K562 (cell line): ENCODE measurements at regions not wholly inside any gene's neighbourhood (a gene's known extent, or its start where the extent isn't known, plus 50 kb on each side); places are given as distances from the start of the nearest gene placed in this dataset.

ENCODE experiments used
- ATAC-seq: fragments of 200-7000 bp; cut with Tn5 transposase; 3 replicates; pipeline ENCODE4 v1.9.1; 2020; ENCODE audit warnings: moderate library complexity
- BruUV-seq: library from RNA; stranded (reverse); fragments of 400-500 nt; replicated peaks from 2 replicates; lab custom pipeline; 2021; lab: Mats Ljungman, UMichigan
- CTCF ChIA-PET: fragments of 300-600 bp; formaldehyde crosslinking; extraction: SDS; loops from one replicate; lab custom pipeline; 2021; ENCODE audit warnings: low intra/inter-chr PET ratio; lab: Yijun Ruan, JAX
- POLR2A ChIA-PET: fragments of 300-600, 350-650 bp; sonication (Branson Sonifier 250); formaldehyde crosslinking; extraction: SDS; loops from one replicate; lab custom pipeline; 2021; ENCODE audit warnings: antibody characterized with exemption, inconsistent platforms; lab: Yijun Ruan, JAX
- DNase-seq, 4 experiments: peaks; one replicate each; pipeline versions ENCODE4 v3.0.0 to v3.0.0-alpha.2; 2011 to 2018; ENCODE audit warnings: low spot score in 3 of 4, mixed read lengths in 3 of 4; ENCODE audit errors: extremely low read depth in 1 of 4
- FAIRE-seq: peaks from 2 replicates; lab custom pipeline; 2011; peaks lifted over from hg19 to GRCh38; lab: Jason Lieb, UNC
- H2AFZ ChIP-seq: 2 replicates; pipeline ENCODE4 v1.6.0; 2011; ENCODE audit warnings: low read depth, low read length, control low read depth, inconsistent platforms
- H3K27ac ChIP-seq: fragments of 200-600 bp; 3 replicates; pipeline ENCODE4 v1.8.0; 2011; ENCODE audit warnings: low read depth, mild to moderate bottlenecking, control low read depth, inconsistent platforms, low read length, moderate library complexity, mixed read lengths; ENCODE audit errors: extremely low read depth
- H3K27me3 ChIP-seq, 2 experiments: fragments of 300-600 bp in 1 of 2; 2 replicates in 1 of 2; 3 replicates in 1 of 2; pipeline versions ENCODE4 v1.6.0 to v1.8.0; 2011; ENCODE audit warnings: inconsistent platforms in 2 of 2, low read length in 2 of 2, mild to moderate bottlenecking in 1 of 2, mixed read lengths in 1 of 2, moderate library complexity in 1 of 2; ENCODE audit not compliant: control insufficient read depth in 2 of 2, insufficient read depth in 2 of 2
- H3K36me3 ChIP-seq: fragments of 300-600 bp; 3 replicates; pipeline ENCODE4 v1.8.0; 2011; ENCODE audit warnings: mild to moderate bottlenecking, low read length, inconsistent platforms; ENCODE audit not compliant: control insufficient read depth, insufficient read depth
- H3K4me1 ChIP-seq, 2 experiments: fragments of 200-600 bp in 1 of 2; replicated peaks in 1 of 2; 2 replicates in 1 of 2; 3 replicates in 1 of 2; pipeline versions ENCODE4 v1.5.1 to v1.8.0; 2011; ENCODE audit warnings: inconsistent platforms in 2 of 2, low read length in 2 of 2, mild to moderate bottlenecking in 1 of 2, mixed read lengths in 1 of 2, moderate library complexity in 1 of 2; ENCODE audit not compliant: control insufficient read depth in 2 of 2, insufficient read depth in 2 of 2
- H3K4me2 ChIP-seq: 2 replicates; pipeline ENCODE4 v1.6.1; 2011; ENCODE audit warnings: low read length, control low read depth, inconsistent platforms, mixed read lengths; ENCODE audit not compliant: insufficient read depth
- H3K4me3 ChIP-seq: fragments of 200-600 bp; sonication (generic), shearing (Covaris generic); 2 replicates; pipeline ENCODE4 v1.5.1; 2016; ENCODE audit warnings: control low read depth, inconsistent platforms
- H3K79me2 ChIP-seq: fragments of 200-600 bp; 3 replicates; pipeline ENCODE4 v1.8.0; 2011; ENCODE audit warnings: low read length, inconsistent platforms; ENCODE audit not compliant: control insufficient read depth, insufficient read depth
- H3K9ac ChIP-seq, 2 experiments: 2 replicates each; pipeline versions ENCODE4 v1.6.0 to v1.6.1; 2011; ENCODE audit warnings: low read depth in 2 of 2, low read length in 2 of 2, control low read depth in 1 of 2, inconsistent platforms in 1 of 2, mild to moderate bottlenecking in 1 of 2, mixed read lengths in 1 of 2; ENCODE audit not compliant: insufficient read depth in 1 of 2
- H3K9me1 ChIP-seq: one replicate; pipeline ENCODE4 v1.6.0; 2011; ENCODE audit warnings: inconsistent platforms, mild to moderate bottlenecking, low read length, moderate library complexity; ENCODE audit not compliant: control insufficient read depth, insufficient read depth
- H3K9me3 ChIP-seq: replicated peaks from 2 replicates; pipeline ENCODE4 v1.5.1; 2011; ENCODE audit warnings: low read depth, low read length, inconsistent platforms; ENCODE audit not compliant: control insufficient read depth, insufficient read depth
- H4K20me1 ChIP-seq: replicated peaks from 2 replicates; pipeline ENCODE4 v1.6.1; 2011; ENCODE audit warnings: low read length, inconsistent platforms, mixed read lengths; ENCODE audit not compliant: control insufficient read depth, insufficient read depth
- ETS2 ChIP-seq: IDR thresholded peaks from 2 replicates; pipeline ENCODE4 v1.6.1; 2016; ENCODE audit warnings: borderline replicate concordance, missing genetic modification characterization, mild to moderate bottlenecking, moderate library complexity, missing compliant biosample characterization; ENCODE audit not compliant: poor library complexity, severe bottlenecking
- FOSL1 ChIP-seq: fragments of 200-800 bp; sonication (Bioruptor generic); conservative IDR thresholded peaks from 2 replicates; pipeline ENCODE4 v1.6.1; 2016; ENCODE audit warnings: missing genetic modification characterization, missing compliant biosample characterization
- GATAD2B ChIP-seq: fragments of 450-650 bp; IDR thresholded peaks from 2 replicates; pipeline ENCODE4 v1.6.1; 2017; ENCODE audit warnings: mild to moderate bottlenecking, borderline replicate concordance
- PRMT5 ChIP-seq: sonication (generic); formaldehyde crosslinking; IDR thresholded peaks from 2 replicates; pipeline ENCODE4 v1.5.0; 2020; ENCODE audit warnings: missing genetic modification reagents
- SNIP1 ChIP-seq: fragments of 450-650 bp; IDR thresholded peaks from 2 replicates; pipeline ENCODE4 v1.7.1; 2017; ENCODE audit warnings: low read depth, mild to moderate bottlenecking
- TARDBP ChIP-seq: fragments of 450-650 bp; IDR thresholded peaks from 2 replicates; pipeline ENCODE4 v1.6.1; 2016
- XRCC3 ChIP-seq: fragments of 450-650 bp; IDR thresholded peaks from 2 replicates; pipeline ENCODE4 v1.6.1; 2017; ENCODE audit warnings: mild to moderate bottlenecking, moderate library complexity
- ZNF282 ChIP-seq: sonication (generic); formaldehyde crosslinking; IDR thresholded peaks from 2 replicates; pipeline ENCODE4 v1.8.1; 2023; ENCODE audit warnings: missing genetic modification reagents
- ZNF717 ChIP-seq: fragments of 250-450 bp; sonication (Bioruptor Pico); IDR thresholded peaks from 2 replicates; pipeline ENCODE4 v1.5.0; 2021
- ZNF785 ChIP-seq: fragments of 250-450 bp; sonication (Bioruptor Pico); IDR thresholded peaks from 2 replicates; pipeline ENCODE4 v1.4.0; 2020; ENCODE audit warnings: mild to moderate bottlenecking
- whole genome bisulfite sequencing: fragments of 100-300 bp; shearing (Covaris generic); methylation state at CpG from one replicate; pipeline ENCODE4 v1.1.6; 2016; ENCODE audit warnings: low coverage, mixed read lengths; ENCODE audit not compliant: insufficient coverage; ENCODE audit errors: missing lambda C conversion rate; 5-methylcytosine and 5-hydroxymethylcytosine counted together
- in situ Hi-C: fragments of 300-500 bp; cut with MboI; formaldehyde crosslinking; loops from 4 replicates; pipeline ENCODE4 v1.15.0; 2018; ENCODE audit warnings: inconsistent platforms, mixed read lengths
- intact Hi-C: fragments of 100-400 bp; cut with micrococcal nuclease; formaldehyde crosslinking; loops from 2 replicates; pipeline ENCODE4 v1.14.2; 2022
- TF ChIP-seq, protein P1 (sequence below): fragments of 450-650 bp; formaldehyde crosslinking; IDR thresholded peaks from 2 replicates; pipeline ENCODE4 v1.4.0; 2022; ENCODE audit warnings: mild to moderate bottlenecking, moderate library complexity

DNA sequence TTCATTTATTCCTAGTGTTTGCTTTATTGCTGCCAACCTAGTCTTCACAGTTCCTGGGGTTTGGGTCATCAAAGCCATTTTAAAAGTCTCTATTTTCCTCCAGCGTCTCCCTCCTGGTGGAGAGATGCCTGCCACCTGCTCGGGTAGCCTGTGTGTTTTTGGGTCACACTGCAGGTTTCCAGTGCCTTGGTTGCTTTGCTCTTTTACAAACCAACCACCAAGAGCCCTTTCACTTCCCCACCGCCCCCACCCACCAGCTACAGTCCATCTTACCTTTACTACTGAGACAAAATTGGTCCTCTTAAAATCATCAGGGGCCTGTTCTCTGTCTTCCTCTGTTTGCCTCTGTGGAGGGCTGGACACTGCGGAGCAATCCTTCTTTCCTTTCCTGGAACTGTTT lies 280.5 kb upstream of the GATB start:
- Histone ChIP-seq H4K20me1 (no peaks in the 10 kb centered on the region), H3K9me1 (no peaks in the 10 kb centered on the region), H3K4me2 (no peak overlapping the region), H2AFZ (no peak overlapping the region), H3K36me3 (no peaks in the 10 kb centered on the region), H3K4me1 (peaks cover 0 to 6% of the 10 kb centered on the region in 2 experiments; a peak in 1 of 5 replicates), H3K4me3 (no peak overlapping the region), H3K27ac (no peak overlapping the region), H3K9me3 (no peaks in the 10 kb centered on the region), H3K9ac (no peak overlapping the region), H3K27me3 (peaks cover 2 to 10% of the 10 kb centered on the region in 2 experiments; a peak in 3 of 5 replicates), H3K79me2 (no peaks in the 10 kb centered on the region)
- POLR2A ChIA-PET, result interaction anchor here (1.1 kb wide), 1 partner anchor 236 kb away, joined by 3 read pairs; no protein-coding TSS in a partner anchor
- ATAC-seq, result no peak
- WGBS, result 11% methylated on average over 3 of the region's 4 CpGs
- DNase-seq, result no peak
- intact Hi-C loops, result no loop called here
- CTCF ChIA-PET, result no interaction called here
- no peak for FAIRE-seq
- in situ Hi-C loops, result no loop called here
- TF ChIP-seq ZNF785 (CRISPR knock-in tag) (no peak), FOSL1 (no peak), ZNF717 (no peak), TARDBP (no peak), SNIP1 (no peak), ZNF282 (no peak), PRMT5 (CRISPR knock-in tag) (no peak), XRCC3 (no peak), GATAD2B (no peak), ETS2 (tag) (no peak)
- TF ChIP-seq, protein P1, sequence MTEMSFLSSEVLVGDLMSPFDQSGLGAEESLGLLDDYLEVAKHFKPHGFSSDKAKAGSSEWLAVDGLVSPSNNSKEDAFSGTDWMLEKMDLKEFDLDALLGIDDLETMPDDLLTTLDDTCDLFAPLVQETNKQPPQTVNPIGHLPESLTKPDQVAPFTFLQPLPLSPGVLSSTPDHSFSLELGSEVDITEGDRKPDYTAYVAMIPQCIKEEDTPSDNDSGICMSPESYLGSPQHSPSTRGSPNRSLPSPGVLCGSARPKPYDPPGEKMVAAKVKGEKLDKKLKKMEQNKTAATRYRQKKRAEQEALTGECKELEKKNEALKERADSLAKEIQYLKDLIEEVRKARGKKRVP (CRISPR knock-in tag), result no peak
- no TSS peak for BruUV-seq
